ENCODE measurements at regions not wholly inside any gene's neighbourhood (a gene's known extent, or its start where the extent isn't known, plus 50 kb on each side); places are given as distances from the start of the nearest gene placed in this dataset.

- FAIRE-seq (no peak), DNase-seq (ENCODE audit: insufficient read length) (no peak)
- TF ChIP-seq POLR2AphosphoS5 (IDR thresholded peaks at IDR 0.05; ENCODE audit: low read depth, low read length) (no peak), POLR2A (IDR thresholded peaks at IDR 0.05; ENCODE audit: low read depth, low read length) (no peak), TAF1 (IDR thresholded peaks at IDR 0.05; ENCODE audit: borderline replicate concordance, low read depth, low read length) (no peak)
Measured at GRCh38 chr1:172980456-172980855, 70.3 kb downstream of the TNFSF18 start.

GRCh38 chr1:172980971-172981370, 69.8 kb downstream of the TNFSF18 start:
- TF ChIP-seq POLR2A (IDR thresholded peaks at IDR 0.05; ENCODE audit: low read depth, low read length) (no peak), POLR2AphosphoS5 (IDR thresholded peaks at IDR 0.05; ENCODE audit: low read depth, low read length) (no peak), TAF1 (IDR thresholded peaks at IDR 0.05; ENCODE audit: borderline replicate concordance, low read depth, low read length) (no peak)
- FAIRE-seq (no peak), DNase-seq (ENCODE audit: insufficient read length) (no peak)

Data from GM12892 (cell line).